NOMO-1 treated with DMSO at 0.1 percent for 48 hours (cell line): ENCODE measurements at regions not wholly inside any gene's neighbourhood (a gene's known extent, or its start where the extent isn't known, plus 50 kb on each side); places are given as distances from the start of the nearest gene placed in this dataset.

Experiments
- DNase-seq: peaks from one replicate; lab custom pipeline; 2025; ENCODE audit not compliant: unreplicated experiment; lab: John Stamatoyannopoulos, UW

DNA sequence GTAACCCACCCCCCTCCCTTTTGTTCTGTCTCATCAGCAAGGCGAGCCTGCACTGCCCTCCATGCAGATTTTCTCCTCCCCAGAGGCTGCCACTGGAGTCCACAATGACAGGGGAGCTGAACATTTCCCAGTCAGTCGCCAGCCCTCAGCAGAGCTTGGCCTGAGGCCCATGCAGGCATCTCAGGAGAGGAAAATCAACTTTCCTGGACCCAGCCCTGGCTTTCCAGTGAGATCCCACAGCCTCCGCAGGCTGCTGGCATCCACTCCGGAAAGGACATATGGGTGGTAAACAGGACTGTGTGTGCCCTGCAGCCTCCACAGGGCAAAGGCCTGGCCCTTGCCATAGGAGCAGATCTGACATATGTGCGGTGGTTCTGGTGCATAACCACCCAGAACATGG lies 253.8 kb downstream of the TNS1 start:
- no peak for DNase-seq

DNA sequence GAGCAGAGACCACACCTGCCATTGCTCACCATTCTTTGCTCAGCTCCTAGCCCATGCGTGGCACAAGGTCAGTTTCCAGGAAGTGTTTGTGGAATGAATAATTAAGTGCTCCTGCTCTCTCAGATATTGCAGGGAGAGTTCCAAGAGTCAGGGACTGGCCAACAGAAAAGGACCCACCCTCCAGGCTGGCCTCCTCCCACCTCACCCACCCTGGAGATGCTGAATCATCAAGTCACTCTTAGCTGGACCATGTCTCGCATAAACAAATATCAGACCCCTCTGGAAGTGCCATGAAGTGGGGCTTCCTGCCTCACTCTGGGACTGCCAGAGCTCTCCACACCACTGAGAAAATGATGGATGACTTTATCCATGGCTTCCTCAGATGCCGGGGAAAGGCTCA lies 256.0 kb downstream of the TNS1 start:
- DNase-seq: no peak

DNA sequence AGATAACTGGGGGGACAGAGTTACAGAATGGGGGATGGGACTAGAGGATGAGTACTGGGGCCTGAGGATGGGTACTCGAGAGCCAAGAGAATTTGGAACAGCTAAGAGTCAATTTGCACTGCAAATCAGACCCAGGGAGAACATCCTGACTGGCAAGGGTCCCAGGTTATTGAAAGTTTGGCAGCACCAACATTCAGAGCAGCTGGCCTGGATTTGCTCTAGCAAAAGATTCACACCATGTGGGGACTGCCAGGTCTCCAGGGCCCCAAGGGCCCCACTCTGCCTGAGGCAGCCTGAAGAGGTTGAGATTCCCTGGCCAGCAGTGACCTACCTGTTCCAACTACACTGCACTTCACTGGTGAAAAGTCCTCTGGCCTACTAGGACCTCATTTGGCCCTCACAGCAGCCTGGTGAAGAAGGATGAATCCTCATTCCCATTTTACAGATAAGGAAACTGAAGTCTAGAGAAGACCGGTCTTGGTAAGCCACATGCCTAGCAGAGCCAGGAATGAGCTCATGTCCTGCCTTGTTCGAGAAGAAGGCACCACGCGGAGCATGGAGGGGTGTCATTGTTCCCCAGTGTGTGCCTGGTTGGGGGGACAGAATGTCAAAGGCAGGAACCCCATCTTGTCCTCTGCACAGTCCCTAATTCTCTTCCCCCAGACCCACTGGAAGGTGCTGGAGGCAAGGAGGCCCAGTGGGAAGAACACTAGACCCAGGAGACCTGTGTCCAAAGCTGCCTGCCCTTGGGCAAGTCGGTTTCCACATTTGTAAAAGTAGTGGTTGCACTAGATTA lies 258.6 kb downstream of the TNS1 start:
- DNase-seq: no peak

- no peak for DNase-seq
These were observed 259.4 kb downstream of the TNS1 start for GRCh38 chr2:217743407-217743806.

DNA sequence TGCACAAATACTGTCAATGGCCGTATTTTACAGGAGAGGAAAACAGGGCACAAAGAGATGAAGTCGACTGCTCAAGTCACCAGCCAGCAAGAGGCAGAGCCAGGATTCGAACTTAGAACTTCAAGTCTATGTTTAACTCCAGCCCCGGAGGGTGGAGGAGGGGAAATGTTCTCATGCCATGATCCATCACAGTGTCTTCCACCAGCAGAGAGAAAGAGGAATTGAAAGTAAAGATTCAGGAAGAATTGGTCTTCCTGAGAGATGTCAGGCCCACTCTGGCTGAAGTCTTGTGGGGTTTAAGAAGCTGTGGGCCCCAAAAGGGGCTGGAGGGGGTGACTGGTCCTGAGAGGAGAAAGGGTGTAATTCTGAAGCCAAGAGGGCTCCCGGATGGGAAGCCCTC lies 260.0 kb downstream of the TNS1 start:
- peak; percentile 81 for DNase-seq

- no peak for DNase-seq
These were observed 260.5 kb downstream of the TNS1 start for GRCh38 chr2:217742276-217742675.

DNA sequence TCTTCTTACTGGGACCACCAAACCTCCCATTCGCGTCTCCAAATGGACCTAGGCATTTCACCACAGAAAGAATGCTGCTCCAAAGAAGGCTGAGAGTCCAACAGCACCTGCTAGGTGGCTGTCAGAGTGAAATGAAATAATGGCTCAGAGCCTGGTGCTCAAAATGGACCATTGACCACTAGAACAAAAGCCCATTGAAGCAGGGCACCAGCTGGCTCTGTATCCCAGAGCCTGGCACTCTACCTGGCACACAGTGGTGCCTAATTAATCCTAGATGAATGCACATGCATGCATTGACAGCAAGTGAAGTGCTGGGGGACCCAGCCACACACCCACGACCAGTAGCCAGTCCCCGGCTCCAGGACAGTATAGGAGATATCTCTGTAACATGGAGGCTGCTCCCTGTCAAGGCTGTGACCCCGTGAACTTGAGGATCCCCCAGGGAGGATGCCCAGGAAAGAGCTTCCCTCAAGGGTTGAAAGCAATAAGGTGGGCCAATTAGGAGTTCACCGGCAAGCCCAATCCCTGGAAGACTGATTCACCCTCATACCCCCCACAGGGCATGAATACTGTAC lies 261.3 kb downstream of the TNS1 start:
- no peak for DNase-seq

DNA sequence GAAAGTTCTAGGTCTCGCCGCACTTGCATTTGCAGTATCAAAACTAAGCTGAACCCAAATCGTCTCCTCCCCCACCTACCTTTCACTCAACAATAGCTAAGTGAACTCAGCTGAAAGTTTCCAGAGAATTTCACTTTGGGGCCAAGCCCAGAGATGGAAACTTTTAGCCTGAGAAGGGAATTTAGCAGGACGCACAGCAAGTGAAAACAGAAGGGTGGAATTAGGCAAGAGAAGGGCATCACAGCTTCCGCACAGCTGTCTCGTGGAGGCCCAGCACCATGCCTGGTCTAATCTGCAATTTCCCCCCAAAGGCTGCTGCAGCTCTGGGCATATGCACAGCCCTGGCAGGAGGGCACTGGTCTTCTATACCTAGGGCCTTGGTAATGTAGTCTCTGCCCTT lies 262.0 kb downstream of the TNS1 start:
- DNase-seq: no peak

DNA sequence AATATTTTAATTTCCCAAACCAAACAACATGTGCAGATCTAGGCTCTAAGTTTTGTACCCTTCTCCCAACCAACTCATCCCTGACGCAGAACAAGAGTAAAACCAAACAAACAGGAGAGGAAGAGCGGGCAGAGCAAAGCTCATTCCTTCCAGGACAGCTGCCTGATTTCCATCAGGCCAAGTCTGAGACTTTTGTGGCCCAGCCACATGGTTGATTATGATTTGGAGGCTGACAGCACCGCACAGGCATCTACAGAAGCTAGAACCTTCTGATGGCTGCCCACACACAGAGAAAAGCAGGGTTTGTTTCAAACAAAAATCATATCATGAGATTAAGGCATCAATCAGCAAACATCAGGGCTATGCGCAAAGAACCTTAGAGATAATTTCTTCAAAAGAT lies 262.6 kb downstream of the TNS1 start:
- DNase-seq: no peak

- DNase-seq: peak; percentile 21
These were observed 263.1 kb downstream of the TNS1 start for GRCh38 chr2:217739741-217740140.

GRCh38 chr2:217738061-217738460 lies 264.7 kb downstream of the TNS1 start:
- DNase-seq: no peak

DNA sequence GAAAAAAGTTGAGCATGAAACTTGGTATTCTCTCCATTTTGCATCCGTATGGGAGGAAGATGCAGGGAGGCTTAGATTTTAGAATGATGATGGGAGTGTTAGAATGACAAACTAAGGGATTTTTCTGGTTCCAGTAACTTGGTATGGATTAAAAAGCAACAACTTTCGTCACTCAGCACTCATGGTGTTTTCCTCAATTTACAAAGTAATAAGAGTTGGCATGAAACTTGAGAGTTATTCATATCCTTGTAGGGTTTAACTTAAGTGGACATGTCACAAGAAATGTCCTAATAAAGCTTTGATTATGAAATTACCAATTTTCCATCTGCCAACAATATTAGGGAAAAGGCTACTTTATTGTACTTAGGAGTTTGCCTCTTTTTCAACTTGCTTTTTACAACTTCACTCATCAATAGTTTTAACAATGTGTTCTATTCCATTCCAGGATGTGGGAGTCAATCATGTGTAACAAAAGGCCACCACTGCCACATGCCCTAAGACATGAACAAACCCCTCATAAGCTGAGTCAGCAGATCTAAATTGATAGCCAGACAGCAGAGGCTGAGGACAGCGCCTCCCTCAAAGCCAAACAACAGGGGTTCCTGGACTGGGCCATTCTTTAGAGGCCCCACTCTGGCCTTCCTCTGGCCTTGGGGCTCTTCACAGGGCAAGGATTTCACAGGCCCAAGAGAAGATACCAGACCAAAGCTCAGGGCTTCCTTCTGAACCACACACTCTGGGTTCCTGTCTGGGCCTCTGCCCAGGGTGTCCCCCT lies 265.8 kb downstream of the TNS1 start:
- DNase-seq: no peak

- no peak for DNase-seq
These were observed 266.9 kb downstream of the TNS1 start for GRCh38 chr2:217735899-217736298.

GRCh38 chr2:217735034-217735433 lies 267.8 kb downstream of the TNS1 start:
- no peak for DNase-seq

GRCh38 chr2:217733461-217733860 lies 269.3 kb downstream of the TNS1 start:
- no peak for DNase-seq

DNA sequence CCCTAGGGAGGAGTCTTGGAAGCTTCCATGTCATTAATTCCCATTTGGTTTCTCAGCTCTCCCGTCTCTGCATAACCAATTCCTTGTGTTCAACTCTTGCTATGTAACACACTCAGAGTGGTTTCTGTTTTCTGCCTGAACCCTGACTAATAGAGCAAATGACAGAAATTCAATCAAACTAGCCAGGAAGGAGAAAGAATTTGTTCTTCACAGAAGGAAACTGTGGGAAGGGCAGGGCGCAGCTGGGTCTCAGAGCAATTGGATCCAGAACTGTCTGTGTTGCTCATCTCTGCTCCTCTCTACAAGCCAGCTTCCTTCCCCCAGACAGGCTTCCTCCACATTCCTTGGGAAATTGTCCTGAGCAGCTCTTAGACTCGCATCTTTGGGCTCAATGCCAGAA lies 269.8 kb downstream of the TNS1 start:
- DNase-seq: no peak

- no peak for DNase-seq
These were observed 271.0 kb downstream of the TNS1 start for GRCh38 chr2:217731805-217732204.

- no peak for DNase-seq
These were observed 273.3 kb downstream of the TNS1 start for GRCh38 chr2:217729421-217730053.

GRCh38 chr2:217727801-217728200 lies 275.0 kb downstream of the TNS1 start:
- DNase-seq: no peak

DNA sequence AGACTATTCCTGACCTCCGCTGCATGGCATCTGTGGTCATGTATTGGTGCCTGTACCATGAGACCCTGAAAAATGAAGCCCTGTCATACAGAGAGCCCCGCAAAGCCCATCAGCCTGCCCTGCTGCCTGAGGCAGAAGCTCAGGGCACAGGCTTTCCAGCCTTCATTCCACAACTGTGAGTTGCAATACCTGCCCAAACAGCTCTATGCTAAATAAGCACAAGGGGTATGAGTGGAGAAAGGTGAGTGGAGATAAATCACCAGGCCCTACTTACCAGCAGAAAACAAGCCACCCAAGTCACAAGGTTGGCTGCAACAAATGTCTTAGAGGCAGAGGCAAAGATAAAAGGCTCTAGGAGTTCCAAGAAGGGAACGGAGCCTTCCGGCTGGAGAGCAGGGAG lies 277.4 kb downstream of the TNS1 start:
- DNase-seq: no peak

- no peak for DNase-seq
These were observed 278.3 kb downstream of the TNS1 start for GRCh38 chr2:217724471-217724870.

GRCh38 chr2:217723981-217724380 lies 278.8 kb downstream of the TNS1 start:
- DNase-seq: no peak
